Immature natural killer cell (primary cell): ENCODE measurements at regions not wholly inside any gene's neighbourhood (a gene's known extent, or its start where the extent isn't known, plus 50 kb on each side); places are given as distances from the start of the nearest gene placed in this dataset.

ENCODE experiments used
- DNase-seq, 3 donors: peaks; one replicate each; pipeline ENCODE4 v3.0.0; 2022; ENCODE audit warnings: mixed read lengths in 1 of 3
- H3K27ac Mint-ChIP-seq, 6 donors: one replicate each; pipeline ENCODE4 v1.8.0; 2020; ENCODE audit warnings: mixed read lengths in 6 of 6, mild to moderate bottlenecking in 5 of 6, inconsistent platforms in 4 of 6, moderate library complexity in 3 of 6
- H3K27me3 Mint-ChIP-seq, 3 donors: one replicate each; pipeline ENCODE4 v1.8.0; 2020 to 2021; ENCODE audit warnings: low read depth in 3 of 3, mild to moderate bottlenecking in 3 of 3, mixed read lengths in 3 of 3, moderate library complexity in 3 of 3, inconsistent platforms in 1 of 3
- H3K36me3 Mint-ChIP-seq, 3 donors: one replicate each; pipeline ENCODE4 v1.8.0; 2020; ENCODE audit warnings: mixed read lengths in 3 of 3, inconsistent platforms in 2 of 3, mild to moderate bottlenecking in 2 of 3
- H3K4me1 Mint-ChIP-seq, 2 donors: one replicate each; pipeline ENCODE4 v1.8.0; 2020; ENCODE audit warnings: inconsistent platforms in 2 of 2, mild to moderate bottlenecking in 2 of 2, mixed read lengths in 2 of 2, moderate library complexity in 1 of 2
- H3K4me3 Mint-ChIP-seq, 5 donors: one replicate each; pipeline ENCODE4 v1.8.0; 2020; ENCODE audit warnings: mild to moderate bottlenecking in 5 of 5, mixed read lengths in 5 of 5, inconsistent platforms in 3 of 5, moderate library complexity in 3 of 5
- H3K9me3 Mint-ChIP-seq, 6 donors: one replicate each; pipeline ENCODE4 v1.8.0; 2020; ENCODE audit warnings: mild to moderate bottlenecking in 6 of 6, mixed read lengths in 6 of 6, inconsistent platforms in 4 of 6, moderate library complexity in 3 of 6

- H3K4me1 Mint-ChIP-seq, result no peaks in the 10 kb centered on the region
- DNase-seq, result no peak
Measured at GRCh38 chrX:94545722-94546121, 871.7 kb downstream of the FAM133A start.

GRCh38 chrX:94551831-94552230 is 877.8 kb downstream of the FAM133A start:
- no peaks in the 10 kb centered on the region for H3K4me1 Mint-ChIP-seq
- H3K9me3 Mint-ChIP-seq, result peaks cover 0 to 7% (median 0%) of the 10 kb centered on the region in 6 donors
- H3K36me3 Mint-ChIP-seq, result no peaks in the 10 kb centered on the region
- H3K4me3 Mint-ChIP-seq, result no peak overlapping the region
- no peak for DNase-seq
- H3K27me3 Mint-ChIP-seq, result peaks cover 0 to 3% (median 0%) of the 10 kb centered on the region in 3 donors
- H3K27ac Mint-ChIP-seq, result no peak overlapping the region

More at GRCh38 chrX:94545722-94546121, 871.7 kb downstream of the FAM133A start:
- peaks cover 0 to 5% (median under 1%) of the 10 kb centered on the region in 6 donors for H3K9me3 Mint-ChIP-seq
- peaks cover 0 to 3% (median 2%) of the 10 kb centered on the region in 3 donors for H3K27me3 Mint-ChIP-seq
- H3K36me3 Mint-ChIP-seq, result peaks cover 0 to 2% (median 0%) of the 10 kb centered on the region in 3 donors
- no peak overlapping the region for H3K27ac Mint-ChIP-seq
- H3K4me3 Mint-ChIP-seq, result no peak overlapping the region

GRCh38 chrX:94560930-94561329 is 886.9 kb downstream of the FAM133A start:
- peaks cover 0 to 5% (median 4%) of the 10 kb centered on the region in 3 donors for H3K27me3 Mint-ChIP-seq
- H3K27ac Mint-ChIP-seq, result no peak overlapping the region
- no peaks in the 10 kb centered on the region for H3K36me3 Mint-ChIP-seq
- H3K9me3 Mint-ChIP-seq, result peaks cover 0 to 12% (median 6%) of the 10 kb centered on the region in 6 donors
- H3K4me1 Mint-ChIP-seq, result no peaks in the 10 kb centered on the region
- no peak overlapping the region for H3K4me3 Mint-ChIP-seq
- no peak for DNase-seq

- no peak for DNase-seq
- H3K27ac Mint-ChIP-seq, result no peak overlapping the region
- no peaks in the 10 kb centered on the region for H3K4me1 Mint-ChIP-seq
- no peaks in the 10 kb centered on the region for H3K36me3 Mint-ChIP-seq
- H3K27me3 Mint-ChIP-seq, result peaks cover 0 to 5% (median 4%) of the 10 kb centered on the region in 3 donors
- peaks cover 0 to 5% (median under 1%) of the 10 kb centered on the region in 6 donors for H3K9me3 Mint-ChIP-seq
- no peak overlapping the region for H3K4me3 Mint-ChIP-seq
Measured at GRCh38 chrX:94576367-94577004, 902.5 kb downstream of the FAM133A start.

- no peak overlapping the region for H3K27ac Mint-ChIP-seq
- no peak for DNase-seq
Measured at GRCh38 chrX:94600077-94600476, 926.1 kb downstream of the FAM133A start.

GRCh38 chrX:94612140-94612539 is 938.1 kb downstream of the FAM133A start:
- H3K4me3 Mint-ChIP-seq, result no peak overlapping the region
- H3K36me3 Mint-ChIP-seq, result no peaks in the 10 kb centered on the region
- peaks cover 0 to 7% (median 4%) of the 10 kb centered on the region in 6 donors for H3K9me3 Mint-ChIP-seq
- no peaks in the 10 kb centered on the region for H3K4me1 Mint-ChIP-seq
- peaks cover 0 to 5% (median 4%) of the 10 kb centered on the region in 3 donors for H3K27me3 Mint-ChIP-seq
- no peak overlapping the region for H3K27ac Mint-ChIP-seq
- no peak for DNase-seq

More at GRCh38 chrX:94600077-94600476, 926.1 kb downstream of the FAM133A start:
- no peaks in the 10 kb centered on the region for H3K36me3 Mint-ChIP-seq
- H3K27me3 Mint-ChIP-seq, result peaks cover 0 to 5% (median 0%) of the 10 kb centered on the region in 3 donors
- no peaks in the 10 kb centered on the region for H3K4me1 Mint-ChIP-seq
- H3K9me3 Mint-ChIP-seq, result no peaks in the 10 kb centered on the region
- no peak overlapping the region for H3K4me3 Mint-ChIP-seq

- Mint-ChIP-seq H3K36me3 (peaks cover 0 to 3% (median 0%) of the 10 kb centered on the region in 3 donors), H3K27ac (no peak overlapping the region), H3K4me1 (no peaks in the 10 kb centered on the region), H3K9me3 (peaks cover 0 to 16% (median 9%) of the 10 kb centered on the region in 6 donors), H3K4me3 (no peak overlapping the region), H3K27me3 (peaks cover 0 to 2% (median 0%) of the 10 kb centered on the region in 3 donors)
- DNase-seq, result no peak
Measured at GRCh38 chrX:94633237-94633636, 959.2 kb downstream of the FAM133A start.

GRCh38 chrX:94635003-94635402 is 961.0 kb downstream of the FAM133A start:
- peaks cover 0 to 2% (median 0%) of the 10 kb centered on the region in 3 donors for H3K27me3 Mint-ChIP-seq
- no peak overlapping the region for H3K4me3 Mint-ChIP-seq
- peaks cover 0 to 16% (median 9%) of the 10 kb centered on the region in 6 donors for H3K9me3 Mint-ChIP-seq
- H3K27ac Mint-ChIP-seq, result no peak overlapping the region
- no peak for DNase-seq
- H3K36me3 Mint-ChIP-seq, result peaks cover 0 to 3% (median 0%) of the 10 kb centered on the region in 3 donors
- no peaks in the 10 kb centered on the region for H3K4me1 Mint-ChIP-seq

- no peak for DNase-seq
- Mint-ChIP-seq H3K27me3 (peaks cover 0 to 2% (median 0%) of the 10 kb centered on the region in 3 donors), H3K4me1 (no peaks in the 10 kb centered on the region), H3K9me3 (peaks cover 0 to 6% (median 1%) of the 10 kb centered on the region in 6 donors), H3K27ac (no peak overlapping the region), H3K36me3 (no peaks in the 10 kb centered on the region), H3K4me3 (no peak overlapping the region)
Measured at GRCh38 chrX:94645726-94646125, 971.7 kb downstream of the FAM133A start.

- Mint-ChIP-seq H3K27ac (no peak overlapping the region), H3K9me3 (peaks cover 0 to 5% (median 3%) of the 10 kb centered on the region in 6 donors), H3K27me3 (peaks cover 0 to 5% (median 2%) of the 10 kb centered on the region in 3 donors), H3K4me1 (no peaks in the 10 kb centered on the region), H3K4me3 (no peak overlapping the region), H3K36me3 (no peaks in the 10 kb centered on the region)
- no peak for DNase-seq
Measured at GRCh38 chrX:94655180-94655579, 981.2 kb downstream of the FAM133A start.

GRCh38 chrX:94662689-94663088 is 988.7 kb downstream of the FAM133A start:
- Mint-ChIP-seq H3K9me3 (peaks cover 0 to 4% (median under 1%) of the 10 kb centered on the region in 6 donors), H3K4me1 (no peaks in the 10 kb centered on the region), H3K4me3 (no peak overlapping the region), H3K27ac (no peak overlapping the region), H3K27me3 (no peaks in the 10 kb centered on the region), H3K36me3 (no peaks in the 10 kb centered on the region)
- no peak for DNase-seq

- Mint-ChIP-seq H3K27ac (no peak overlapping the region), H3K9me3 (peaks cover 0 to 8% (median 4%) of the 10 kb centered on the region in 6 donors), H3K36me3 (no peaks in the 10 kb centered on the region), H3K4me1 (no peaks in the 10 kb centered on the region), H3K4me3 (no peak overlapping the region), H3K27me3 (peaks cover 0 to 3% (median 2%) of the 10 kb centered on the region in 3 donors)
- DNase-seq, result no peak
Measured at GRCh38 chrX:94676285-94676684, 1002.3 kb downstream of the FAM133A start.

- no peak for DNase-seq
- Mint-ChIP-seq H3K4me1 (no peaks in the 10 kb centered on the region), H3K9me3 (peaks cover 0 to 8% (median 2%) of the 10 kb centered on the region in 6 donors), H3K27ac (no peak overlapping the region), H3K27me3 (peaks cover 0 to 5% (median 3%) of the 10 kb centered on the region in 3 donors), H3K4me3 (no peak overlapping the region), H3K36me3 (no peaks in the 10 kb centered on the region)
Measured at GRCh38 chrX:94686071-94686470, 1012.1 kb downstream of the FAM133A start.

GRCh38 chrX:94695910-94696309 is 1021.9 kb downstream of the FAM133A start:
- no peak for DNase-seq
- peaks cover 5 to 7% (median 6%) of the 10 kb centered on the region in 3 donors for H3K27me3 Mint-ChIP-seq
- H3K36me3 Mint-ChIP-seq, result no peaks in the 10 kb centered on the region
- H3K27ac Mint-ChIP-seq, result no peak overlapping the region
- H3K4me3 Mint-ChIP-seq, result no peak overlapping the region
- no peaks in the 10 kb centered on the region for H3K4me1 Mint-ChIP-seq
- peaks cover 0 to 5% (median 1%) of the 10 kb centered on the region in 6 donors for H3K9me3 Mint-ChIP-seq
